Choroid plexus epithelial cell (primary cell): ENCODE measurements at regions not wholly inside any gene's neighbourhood (a gene's known extent, or its start where the extent isn't known, plus 50 kb on each side); places are given as distances from the start of the nearest gene placed in this dataset.
A peak's percentile ranks its signal among the peaks of the same experiment; 100 is the strongest.

ENCODE experiments used
- DNase-seq: peaks from one replicate; pipeline ENCODE4 v3.0.0-alpha.2; 2010; ENCODE audit warnings: low read depth
- H3K4me3 ChIP-seq: 2 replicates; pipeline ENCODE4 v1.5.1; 2011; ENCODE audit warnings: low read depth, mild to moderate bottlenecking, control low read depth, low read length, moderate library complexity
- TF ChIP-seq, protein P1 (sequence below): conservative IDR thresholded peaks from 2 replicates; pipeline ENCODE4 v1.5.1; 2011; ENCODE audit warnings: low read depth, mild to moderate bottlenecking, control low read depth, inconsistent platforms, low read length, moderate library complexity

DNA sequence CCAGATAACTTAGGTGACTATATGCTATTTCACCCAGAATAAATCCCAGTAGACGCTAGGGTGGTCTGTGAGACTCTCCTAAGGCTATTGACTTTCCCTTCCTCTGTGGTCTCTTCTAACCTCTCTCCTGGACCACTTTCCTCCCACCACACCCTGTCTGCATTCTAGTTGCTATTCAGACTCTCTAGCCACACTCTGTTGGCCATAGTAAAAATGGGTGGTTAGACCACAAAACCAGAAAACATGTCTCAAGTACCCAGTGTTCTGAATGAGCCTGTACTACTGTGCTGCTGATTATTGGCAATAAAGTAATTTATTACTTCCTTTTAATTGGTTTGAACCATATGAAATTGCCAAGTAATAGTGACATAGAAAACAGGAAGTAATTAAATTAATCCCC lies 240.8 kb downstream of the KIF20B start:
- no peak for DNase-seq
- TF ChIP-seq, protein P1, sequence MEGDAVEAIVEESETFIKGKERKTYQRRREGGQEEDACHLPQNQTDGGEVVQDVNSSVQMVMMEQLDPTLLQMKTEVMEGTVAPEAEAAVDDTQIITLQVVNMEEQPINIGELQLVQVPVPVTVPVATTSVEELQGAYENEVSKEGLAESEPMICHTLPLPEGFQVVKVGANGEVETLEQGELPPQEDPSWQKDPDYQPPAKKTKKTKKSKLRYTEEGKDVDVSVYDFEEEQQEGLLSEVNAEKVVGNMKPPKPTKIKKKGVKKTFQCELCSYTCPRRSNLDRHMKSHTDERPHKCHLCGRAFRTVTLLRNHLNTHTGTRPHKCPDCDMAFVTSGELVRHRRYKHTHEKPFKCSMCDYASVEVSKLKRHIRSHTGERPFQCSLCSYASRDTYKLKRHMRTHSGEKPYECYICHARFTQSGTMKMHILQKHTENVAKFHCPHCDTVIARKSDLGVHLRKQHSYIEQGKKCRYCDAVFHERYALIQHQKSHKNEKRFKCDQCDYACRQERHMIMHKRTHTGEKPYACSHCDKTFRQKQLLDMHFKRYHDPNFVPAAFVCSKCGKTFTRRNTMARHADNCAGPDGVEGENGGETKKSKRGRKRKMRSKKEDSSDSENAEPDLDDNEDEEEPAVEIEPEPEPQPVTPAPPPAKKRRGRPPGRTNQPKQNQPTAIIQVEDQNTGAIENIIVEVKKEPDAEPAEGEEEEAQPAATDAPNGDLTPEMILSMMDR, result no peak
- H3K4me3 ChIP-seq, result no peak overlapping the region

DNA sequence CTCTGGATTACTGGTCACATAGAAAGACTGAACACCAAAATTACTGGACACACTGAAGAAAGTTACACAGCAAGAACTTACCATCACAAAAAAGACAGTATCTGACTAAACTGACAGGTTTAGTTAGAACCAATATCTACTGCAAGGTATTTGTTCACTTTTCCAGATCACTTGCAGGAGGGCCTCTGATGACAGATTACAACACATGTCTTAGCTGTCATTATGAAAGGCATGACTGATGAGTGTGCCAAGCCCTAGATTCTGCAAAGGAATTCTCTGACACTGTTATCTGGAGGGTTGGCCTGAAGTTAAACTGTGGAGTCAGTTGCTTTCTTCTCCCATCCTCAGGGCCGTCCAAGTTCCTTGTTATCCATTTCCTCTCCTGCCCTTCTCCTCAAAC lies 242.7 kb downstream of the KIF20B start:
- TF ChIP-seq, protein P1, result no peak
- H3K4me3 ChIP-seq, result no peak overlapping the region
- no peak for DNase-seq

DNA sequence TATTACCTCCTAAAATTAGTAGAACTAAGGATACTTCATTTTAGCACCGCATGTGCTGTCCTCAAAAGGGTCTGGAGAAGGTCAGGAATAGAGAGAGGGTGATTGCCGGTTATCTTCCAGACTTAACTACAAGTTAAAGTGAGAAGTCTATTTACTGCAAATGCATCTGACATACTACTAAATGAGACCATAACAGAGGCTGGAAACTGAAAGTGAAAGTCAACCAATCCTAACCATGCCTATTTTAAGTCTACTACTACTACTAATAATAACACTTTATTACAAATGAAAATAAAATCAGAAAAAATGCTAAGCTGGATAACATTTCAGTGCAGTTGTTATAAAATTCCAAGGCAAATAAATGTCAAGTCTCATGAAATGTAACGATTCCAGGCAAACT lies 244.7 kb downstream of the KIF20B start:
- DNase-seq, result peak; percentile 45
- TF ChIP-seq, protein P1, result no peak
- H3K4me3 ChIP-seq, result no peak overlapping the region

DNA sequence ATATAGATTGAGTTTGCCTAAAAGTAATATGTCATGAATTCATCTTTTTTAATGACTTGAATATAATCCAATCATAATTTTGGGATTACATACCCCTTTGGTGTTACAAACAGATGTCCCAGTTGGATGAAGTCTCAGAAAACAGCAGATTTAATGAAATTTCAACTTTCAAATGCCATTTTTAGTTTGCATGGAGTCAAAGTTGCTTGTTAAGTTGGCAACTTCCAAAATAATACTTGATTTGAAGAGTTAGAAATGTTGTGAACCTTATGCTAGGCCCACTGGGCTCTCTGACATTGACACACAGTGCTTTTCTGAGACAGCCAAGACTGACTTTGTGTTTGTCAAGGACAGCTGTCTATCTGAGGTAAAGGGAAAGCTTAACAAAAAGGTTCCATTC lies 248.1 kb downstream of the KIF20B start:
- TF ChIP-seq, protein P1, result no peak
- DNase-seq, result no peak
- no peak overlapping the region for H3K4me3 ChIP-seq

DNA sequence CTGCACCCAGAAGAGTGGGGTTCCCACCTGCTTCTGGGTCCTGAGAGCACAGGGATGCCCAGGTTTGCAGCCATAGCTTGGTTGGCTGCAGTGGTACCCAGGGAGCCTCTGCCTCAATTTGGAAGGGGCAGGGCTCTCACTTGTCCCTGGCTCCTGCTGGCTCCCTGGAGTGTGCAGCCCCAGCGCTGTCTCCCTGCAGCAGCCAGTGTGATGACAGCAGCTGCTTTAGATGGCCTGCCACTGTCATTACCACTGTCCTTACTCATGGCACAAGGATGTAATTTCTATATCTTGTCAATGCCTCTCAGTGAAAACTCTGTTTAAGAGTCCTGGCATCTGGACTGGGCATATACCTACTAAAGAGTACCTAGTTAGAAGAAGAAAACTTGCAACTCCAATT lies 250.9 kb downstream of the KIF20B start:
- DNase-seq, result no peak
- H3K4me3 ChIP-seq, result no peak overlapping the region
- TF ChIP-seq, protein P1, result no peak

DNA sequence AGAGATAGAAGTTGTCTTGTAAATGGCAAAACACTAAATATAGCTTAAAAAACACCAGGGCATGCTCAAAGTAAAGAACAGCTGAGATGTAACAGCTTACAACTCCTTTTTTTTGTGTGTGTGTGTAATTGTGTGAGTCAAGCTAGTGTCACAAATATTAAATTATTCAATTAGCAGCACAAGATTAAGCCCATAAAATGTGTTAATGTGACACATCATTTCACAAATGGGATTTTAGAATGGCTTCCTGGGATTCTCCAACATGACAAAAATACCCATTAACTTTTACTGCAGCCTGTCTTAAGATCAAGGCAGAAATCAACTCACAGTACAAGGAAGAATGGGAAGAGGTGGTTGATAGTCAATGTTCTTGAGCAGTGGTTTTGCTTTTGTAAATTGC lies 251.4 kb downstream of the KIF20B start:
- DNase-seq, result no peak
- no peak overlapping the region for H3K4me3 ChIP-seq
- TF ChIP-seq, protein P1, result no peak

DNA sequence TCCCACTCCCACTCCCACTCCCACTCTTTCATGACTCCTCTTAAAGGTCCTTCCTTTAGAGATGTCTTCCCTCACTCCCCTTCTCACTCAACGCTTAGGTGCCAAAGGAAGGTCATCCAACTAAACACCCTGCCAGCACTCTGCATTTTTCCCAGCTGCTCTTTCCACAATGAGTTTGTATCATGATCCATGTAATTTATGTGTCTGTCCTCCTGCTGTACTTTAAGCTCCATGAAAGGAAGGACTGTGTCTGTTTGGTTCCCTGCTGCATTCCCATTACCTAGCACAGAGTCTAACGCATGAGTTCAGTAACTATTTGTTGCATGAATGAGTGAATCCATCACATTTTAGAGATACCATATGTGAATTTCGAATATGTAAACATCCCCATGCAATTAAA lies 252.7 kb downstream of the KIF20B start:
- no peak for DNase-seq
- TF ChIP-seq, protein P1, result no peak
- H3K4me3 ChIP-seq, result no peak overlapping the region
